BE2C (cell line): ENCODE measurements at regions not wholly inside any gene's neighbourhood (a gene's known extent, or its start where the extent isn't known, plus 50 kb on each side); places are given as distances from the start of the nearest gene placed in this dataset.

Experiments
- DNase-seq: peaks from one replicate; pipeline ENCODE4 v3.0.0-alpha.2; 2020
- H3K27me3 ChIP-seq: fragments of 250-450 bp; sonication (Bioruptor Pico); 2 replicates; pipeline ENCODE4 v1.5.1; 2020; ENCODE audit warnings: mild to moderate bottlenecking
- H3K36me3 ChIP-seq: fragments of 250-450 bp; sonication (Bioruptor Pico); 2 replicates; pipeline ENCODE4 v1.5.1; 2020; ENCODE audit warnings: mild to moderate bottlenecking
- H3K4me1 ChIP-seq: fragments of 250-450 bp; sonication (Bioruptor Pico); 2 replicates; pipeline ENCODE4 v1.5.1; 2020
- H3K4me3 ChIP-seq: 2 replicates; pipeline ENCODE4 v1.5.1; 2011; ENCODE audit warnings: low read depth, low read length
- H3K9me3 ChIP-seq: fragments of 250-450 bp; sonication (Bioruptor Pico); 2 replicates; pipeline ENCODE4 v1.5.1; 2020
- CTCF ChIP-seq: IDR thresholded peaks from 2 replicates; pipeline ENCODE4 v1.5.1; 2012; ENCODE audit warnings: mild to moderate bottlenecking, low read depth, low read length

GRCh38 chr3:153334558-153334957, 172.5 kb downstream of the RAP2B start:
- Histone ChIP-seq H3K4me3 (no peak overlapping the region), H3K4me1 (no peaks in the 10 kb centered on the region), H3K36me3 (no peaks in the 10 kb centered on the region), H3K27me3 (no peaks in the 10 kb centered on the region), H3K9me3 (no peaks in the 10 kb centered on the region)
- TF ChIP-seq CTCF = no peak
- DNase-seq = no peak

- Histone ChIP-seq H3K9me3 (no peaks in the 10 kb centered on the region), H3K36me3 (no peaks in the 10 kb centered on the region), H3K27me3 (no peaks in the 10 kb centered on the region), H3K4me1 (no peaks in the 10 kb centered on the region), H3K4me3 (no peak overlapping the region)
- DNase-seq = no peak
- no peak for TF ChIP-seq CTCF
These were observed 175.3 kb downstream of the RAP2B start for GRCh38 chr3:153337369-153337768.

GRCh38 chr3:153338487-153338886, 176.5 kb downstream of the RAP2B start:
- Histone ChIP-seq H3K27me3 (no peaks in the 10 kb centered on the region), H3K36me3 (no peaks in the 10 kb centered on the region), H3K4me3 (no peak overlapping the region), H3K9me3 (no peaks in the 10 kb centered on the region), H3K4me1 (no peaks in the 10 kb centered on the region)
- TF ChIP-seq CTCF = no peak
- no peak for DNase-seq

- H3K27me3 ChIP-seq = no peaks in the 10 kb centered on the region
- H3K4me1 ChIP-seq = no peaks in the 10 kb centered on the region
- no peaks in the 10 kb centered on the region for H3K9me3 ChIP-seq
- H3K4me3 ChIP-seq = no peak overlapping the region
- H3K36me3 ChIP-seq = no peaks in the 10 kb centered on the region
- TF ChIP-seq CTCF = no peak
- no peak for DNase-seq
These were observed 177.0 kb downstream of the RAP2B start for GRCh38 chr3:153339065-153339464.

- no peak for DNase-seq
- Histone ChIP-seq H3K4me1 (no peaks in the 10 kb centered on the region), H3K27me3 (no peaks in the 10 kb centered on the region), H3K9me3 (no peaks in the 10 kb centered on the region; the same call in 1 of the 2 replicates), H3K4me3 (no peak overlapping the region), H3K36me3 (no peaks in the 10 kb centered on the region)
- TF ChIP-seq CTCF = no peak
These were observed 182.2 kb downstream of the RAP2B start for GRCh38 chr3:153343988-153344782.

GRCh38 chr3:153348457-153349107, 186.6 kb downstream of the RAP2B start:
- DNase-seq = no peak
- H3K9me3 ChIP-seq = no peaks in the 10 kb centered on the region; the same call in 1 of the 2 replicates
- no peaks in the 10 kb centered on the region for H3K4me1 ChIP-seq
- H3K4me3 ChIP-seq = no peak overlapping the region
- H3K27me3 ChIP-seq = no peaks in the 10 kb centered on the region
- no peaks in the 10 kb centered on the region for H3K36me3 ChIP-seq
- no peak for TF ChIP-seq CTCF
